C4-2B (cell line): ENCODE measurements at regions not wholly inside any gene's neighbourhood (a gene's known extent, or its start where the extent isn't known, plus 50 kb on each side); places are given as distances from the start of the nearest gene placed in this dataset.

Source experiments
- CTCF ChIP-seq: fragments of 450-650 bp; conservative IDR thresholded peaks from 2 replicates; pipeline ENCODE4 v1.5.1; 2017; ENCODE audit warnings: mild to moderate bottlenecking
- ZFX ChIP-seq: fragments of 450-650 bp; IDR thresholded peaks from 2 replicates; pipeline ENCODE4 v1.6.1; 2017

- TF ChIP-seq CTCF: no peak
- no peak for TF ChIP-seq ZFX
Measured at GRCh38 chr10:44714451-44714850, 196.7 kb upstream of the TMEM72 start.
